GM23338 (cell line): ENCODE measurements at regions not wholly inside any gene's neighbourhood (a gene's known extent, or its start where the extent isn't known, plus 50 kb on each side); places are given as distances from the start of the nearest gene placed in this dataset.

Source experiments
- ATAC-seq: fragments of 200-7000 bp; cut with Tn5 transposase; 3 replicates; pipeline ENCODE4 v1.9.1; 2020
- DNase-seq: peaks from one replicate; pipeline ENCODE4 v3.0.0-alpha.2; 2015; ENCODE audit warnings: low spot score
- H2AFZ ChIP-seq: fragments of 200-600 bp; sonication (generic); 2 replicates; pipeline ENCODE4 v1.8.0; 2016; ENCODE audit warnings: antibody characterized with exemption, mild to moderate bottlenecking, moderate library complexity
- H3F3A ChIP-seq: fragments of 200-600 bp; sonication (generic); replicated peaks from 2 replicates; pipeline ENCODE4 v1.8.0; 2017; ENCODE audit warnings: antibody characterized with exemption, mixed run types, low read depth
- H3K27ac ChIP-seq: fragments of 200-600 bp; sonication (generic); 2 replicates; pipeline ENCODE4 v1.6.1; 2016; ENCODE audit warnings: low read depth
- H3K27me3 ChIP-seq: fragments of 200-600 bp; sonication (generic); 2 replicates; pipeline ENCODE4 v1.8.0; 2016; ENCODE audit warnings: mild to moderate bottlenecking, mixed run types, moderate library complexity; ENCODE audit not compliant: insufficient read depth
- H3K36me3 ChIP-seq: fragments of 200-600 bp; sonication (generic); 2 replicates; pipeline ENCODE4 v1.8.0; 2016; ENCODE audit warnings: mild to moderate bottlenecking; ENCODE audit not compliant: insufficient read depth
- H3K4me1 ChIP-seq: fragments of 200-600 bp; sonication (generic); 2 replicates; pipeline ENCODE4 v1.8.0; 2016; ENCODE audit warnings: mild to moderate bottlenecking, moderate library complexity; ENCODE audit not compliant: insufficient read depth
- H3K4me2 ChIP-seq: fragments of 200-600 bp; sonication (generic); 2 replicates; pipeline ENCODE4 v1.7.1; 2017; ENCODE audit warnings: mixed run types
- H3K4me3 ChIP-seq: fragments of 200-600 bp; sonication (generic); 2 replicates; pipeline ENCODE4 v1.6.1; 2016; ENCODE audit warnings: mixed run types
- H3K79me2 ChIP-seq: fragments of 200-600 bp; sonication (generic); replicated peaks from 2 replicates; pipeline ENCODE4 v1.8.0; 2017; ENCODE audit warnings: mild to moderate bottlenecking; ENCODE audit not compliant: insufficient read depth
- H3K9me2 ChIP-seq: fragments of 200-600 bp; sonication (generic); 2 replicates; pipeline ENCODE4 v1.8.0; 2017; ENCODE audit not compliant: insufficient read depth
- H4K20me1 ChIP-seq: fragments of 200-600 bp; sonication (generic); replicated peaks from 2 replicates; pipeline ENCODE4 v1.8.0; 2017; ENCODE audit warnings: mild to moderate bottlenecking; ENCODE audit not compliant: insufficient read depth
- H3K27ac Mint-ChIP-seq: 2 replicates; pipeline ENCODE4 v1.8.0; 2020; ENCODE audit warnings: inconsistent platforms, mild to moderate bottlenecking, moderate library complexity, mixed read lengths
- H3K27me3 Mint-ChIP-seq: 3 replicates; pipeline ENCODE4 v1.8.0; 2022; ENCODE audit warnings: low read depth, mild to moderate bottlenecking, moderate library complexity, mixed read lengths, inconsistent platforms; ENCODE audit not compliant: insufficient read depth, poor library complexity
- H3K36me3 Mint-ChIP-seq: 3 replicates; pipeline ENCODE4 v1.8.0; 2021; ENCODE audit warnings: low read depth, mild to moderate bottlenecking, inconsistent platforms, moderate library complexity, mixed read lengths
- H3K4me1 Mint-ChIP-seq: 3 replicates; pipeline ENCODE4 v1.8.0; 2020; ENCODE audit warnings: mild to moderate bottlenecking, inconsistent platforms, mixed read lengths
- H3K4me3 Mint-ChIP-seq: 3 replicates; pipeline ENCODE4 v1.8.0; 2021; ENCODE audit warnings: moderate library complexity, mild to moderate bottlenecking, inconsistent platforms, mixed read lengths
- H3K9me3 Mint-ChIP-seq: 3 replicates; pipeline ENCODE4 v1.8.0; 2020; ENCODE audit warnings: moderate library complexity, mild to moderate bottlenecking, inconsistent platforms, mixed read lengths
- JUNB ChIP-seq: IDR thresholded peaks from one replicate; pipeline ENCODE4 v1.6.1; 2016; ENCODE audit warnings: antibody characterized with exemption; ENCODE audit not compliant: unreplicated experiment
- POLR2AphosphoS5 ChIP-seq: IDR thresholded peaks from 2 replicates; pipeline ENCODE4 v1.6.1; 2016; ENCODE audit warnings: antibody characterized with exemption, low read depth
- STAT1 ChIP-seq: IDR thresholded peaks from one replicate; pipeline ENCODE4 v1.6.1; 2016; ENCODE audit warnings: antibody characterized with exemption; ENCODE audit not compliant: unreplicated experiment
- ZNF331 ChIP-seq: fragments of 250-450 bp; sonication (Bioruptor Pico); IDR thresholded peaks from 2 replicates; pipeline ENCODE4 v1.5.0; 2020; ENCODE audit warnings: low read depth, mild to moderate bottlenecking, moderate library complexity
- TF ChIP-seq, protein P1 (sequence below): fragments of 250-450 bp; sonication (Bioruptor Pico); IDR thresholded peaks from 2 replicates; pipeline ENCODE4 v1.5.0; 2020; ENCODE audit warnings: mild to moderate bottlenecking, moderate library complexity
- TF ChIP-seq, protein P2 (sequence below): IDR thresholded peaks from one replicate; pipeline ENCODE4 v1.6.1; 2018; ENCODE audit warnings: antibody characterized with exemption; ENCODE audit not compliant: unreplicated experiment

DNA sequence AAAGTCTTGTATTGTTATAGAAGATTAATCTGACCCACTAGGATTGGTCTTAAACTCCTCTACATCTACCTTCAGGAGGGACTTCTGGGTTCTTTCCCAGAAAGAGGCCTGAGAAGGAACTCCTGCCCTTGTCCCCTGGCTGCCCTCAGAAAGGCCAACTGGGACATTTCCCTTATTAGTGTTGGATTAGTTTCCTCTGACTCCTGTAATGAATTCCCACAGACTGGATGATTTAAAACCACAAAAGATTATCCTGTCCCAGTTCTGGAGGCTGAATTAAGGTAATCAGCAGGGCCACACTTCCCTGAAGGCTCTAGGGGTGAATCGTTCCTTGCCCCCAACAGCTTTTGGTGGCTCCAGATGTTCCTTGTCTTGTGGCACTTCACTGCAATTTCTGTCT lies 102.8 kb upstream of the NMNAT3 start (continued):
- TF ChIP-seq, protein P1, sequence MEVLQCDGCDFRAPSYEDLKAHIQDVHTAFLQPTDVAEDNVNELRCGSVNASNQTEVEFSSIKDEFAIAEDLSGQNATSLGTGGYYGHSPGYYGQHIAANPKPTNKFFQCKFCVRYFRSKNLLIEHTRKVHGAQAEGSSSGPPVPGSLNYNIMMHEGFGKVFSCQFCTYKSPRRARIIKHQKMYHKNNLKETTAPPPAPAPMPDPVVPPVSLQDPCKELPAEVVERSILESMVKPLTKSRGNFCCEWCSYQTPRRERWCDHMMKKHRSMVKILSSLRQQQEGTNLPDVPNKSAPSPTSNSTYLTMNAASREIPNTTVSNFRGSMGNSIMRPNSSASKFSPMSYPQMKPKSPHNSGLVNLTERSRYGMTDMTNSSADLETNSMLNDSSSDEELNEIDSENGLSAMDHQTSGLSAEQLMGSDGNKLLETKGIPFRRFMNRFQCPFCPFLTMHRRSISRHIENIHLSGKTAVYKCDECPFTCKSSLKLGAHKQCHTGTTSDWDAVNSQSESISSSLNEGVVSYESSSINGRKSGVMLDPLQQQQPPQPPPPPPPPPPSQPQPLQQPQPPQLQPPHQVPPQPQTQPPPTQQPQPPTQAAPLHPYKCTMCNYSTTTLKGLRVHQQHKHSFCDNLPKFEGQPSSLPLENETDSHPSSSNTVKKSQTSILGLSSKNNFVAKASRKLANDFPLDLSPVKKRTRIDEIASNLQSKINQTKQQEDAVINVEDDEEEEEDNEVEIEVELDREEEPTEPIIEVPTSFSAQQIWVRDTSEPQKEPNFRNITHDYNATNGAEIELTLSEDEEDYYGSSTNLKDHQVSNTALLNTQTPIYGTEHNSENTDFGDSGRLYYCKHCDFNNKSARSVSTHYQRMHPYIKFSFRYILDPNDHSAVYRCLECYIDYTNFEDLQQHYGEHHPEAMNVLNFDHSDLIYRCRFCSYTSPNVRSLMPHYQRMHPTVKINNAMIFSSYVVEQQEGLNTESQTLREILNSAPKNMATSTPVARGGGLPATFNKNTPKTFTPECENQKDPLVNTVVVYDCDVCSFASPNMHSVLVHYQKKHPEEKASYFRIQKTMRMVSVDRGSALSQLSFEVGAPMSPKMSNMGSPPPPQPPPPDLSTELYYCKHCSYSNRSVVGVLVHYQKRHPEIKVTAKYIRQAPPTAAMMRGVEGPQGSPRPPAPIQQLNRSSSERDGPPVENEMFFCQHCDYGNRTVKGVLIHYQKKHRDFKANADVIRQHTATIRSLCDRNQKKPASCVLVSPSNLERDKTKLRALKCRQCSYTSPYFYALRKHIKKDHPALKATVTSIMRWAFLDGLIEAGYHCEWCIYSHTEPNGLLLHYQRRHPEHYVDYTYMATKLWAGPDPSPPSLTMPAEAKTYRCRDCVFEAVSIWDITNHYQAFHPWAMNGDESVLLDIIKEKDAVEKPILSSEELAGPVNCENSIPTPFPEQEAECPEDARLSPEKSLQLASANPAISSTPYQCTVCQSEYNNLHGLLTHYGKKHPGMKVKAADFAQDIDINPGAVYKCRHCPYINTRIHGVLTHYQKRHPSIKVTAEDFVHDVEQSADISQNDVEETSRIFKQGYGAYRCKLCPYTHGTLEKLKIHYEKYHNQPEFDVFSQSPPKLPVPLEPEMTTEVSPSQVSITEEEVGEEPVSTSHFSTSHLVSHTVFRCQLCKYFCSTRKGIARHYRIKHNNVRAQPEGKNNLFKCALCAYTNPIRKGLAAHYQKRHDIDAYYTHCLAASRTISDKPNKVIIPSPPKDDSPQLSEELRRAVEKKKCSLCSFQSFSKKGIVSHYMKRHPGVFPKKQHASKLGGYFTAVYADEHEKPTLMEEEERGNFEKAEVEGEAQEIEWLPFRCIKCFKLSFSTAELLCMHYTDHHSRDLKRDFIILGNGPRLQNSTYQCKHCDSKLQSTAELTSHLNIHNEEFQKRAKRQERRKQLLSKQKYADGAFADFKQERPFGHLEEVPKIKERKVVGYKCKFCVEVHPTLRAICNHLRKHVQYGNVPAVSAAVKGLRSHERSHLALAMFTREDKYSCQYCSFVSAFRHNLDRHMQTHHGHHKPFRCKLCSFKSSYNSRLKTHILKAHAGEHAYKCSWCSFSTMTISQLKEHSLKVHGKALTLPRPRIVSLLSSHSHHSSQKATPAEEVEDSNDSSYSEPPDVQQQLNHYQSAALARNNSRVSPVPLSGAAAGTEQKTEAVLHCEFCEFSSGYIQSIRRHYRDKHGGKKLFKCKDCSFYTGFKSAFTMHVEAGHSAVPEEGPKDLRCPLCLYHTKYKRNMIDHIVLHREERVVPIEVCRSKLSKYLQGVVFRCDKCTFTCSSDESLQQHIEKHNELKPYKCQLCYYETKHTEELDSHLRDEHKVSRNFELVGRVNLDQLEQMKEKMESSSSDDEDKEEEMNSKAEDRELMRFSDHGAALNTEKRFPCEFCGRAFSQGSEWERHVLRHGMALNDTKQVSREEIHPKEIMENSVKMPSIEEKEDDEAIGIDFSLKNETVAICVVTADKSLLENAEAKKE (CRISPR knock-in tag) = no peak
- TF ChIP-seq POLR2AphosphoS5 (no peak), STAT1 (no peak), JUNB (no peak)

DNA sequence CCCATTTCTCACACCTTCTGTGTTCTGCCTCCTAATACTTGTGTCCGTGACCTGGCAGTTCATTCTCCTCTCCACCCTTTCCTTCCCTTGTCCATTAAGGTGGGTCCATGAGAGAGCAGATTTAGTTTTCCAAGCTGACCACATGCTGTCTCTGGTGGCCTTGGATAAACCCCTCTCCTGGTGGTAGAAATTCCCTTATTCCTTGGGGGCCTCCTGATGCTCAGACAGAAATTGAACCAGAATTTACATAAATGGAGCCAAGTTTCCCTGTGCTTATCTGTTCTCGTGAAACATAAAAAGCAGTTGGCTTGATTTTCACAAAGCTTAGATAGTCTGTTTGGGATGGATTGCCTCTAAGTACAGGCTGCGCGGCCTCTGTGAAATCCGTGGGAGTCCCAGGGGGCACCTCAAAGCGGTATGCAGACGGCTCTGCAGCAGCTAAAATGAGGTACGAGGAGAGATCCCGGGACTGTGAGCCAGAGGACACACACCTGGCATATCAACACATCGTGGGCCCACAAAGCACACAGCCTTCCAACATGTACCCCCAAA lies 101.0 kb upstream of the NMNAT3 start:
- H3K4me3 Mint-ChIP-seq = no peak overlapping the region
- no peak for TF ChIP-seq STAT1
- TF ChIP-seq ZNF331 (CRISPR knock-in tag) = no peak
- TF ChIP-seq, protein P1 (CRISPR knock-in tag) = no peak
- TF ChIP-seq, protein P2, sequence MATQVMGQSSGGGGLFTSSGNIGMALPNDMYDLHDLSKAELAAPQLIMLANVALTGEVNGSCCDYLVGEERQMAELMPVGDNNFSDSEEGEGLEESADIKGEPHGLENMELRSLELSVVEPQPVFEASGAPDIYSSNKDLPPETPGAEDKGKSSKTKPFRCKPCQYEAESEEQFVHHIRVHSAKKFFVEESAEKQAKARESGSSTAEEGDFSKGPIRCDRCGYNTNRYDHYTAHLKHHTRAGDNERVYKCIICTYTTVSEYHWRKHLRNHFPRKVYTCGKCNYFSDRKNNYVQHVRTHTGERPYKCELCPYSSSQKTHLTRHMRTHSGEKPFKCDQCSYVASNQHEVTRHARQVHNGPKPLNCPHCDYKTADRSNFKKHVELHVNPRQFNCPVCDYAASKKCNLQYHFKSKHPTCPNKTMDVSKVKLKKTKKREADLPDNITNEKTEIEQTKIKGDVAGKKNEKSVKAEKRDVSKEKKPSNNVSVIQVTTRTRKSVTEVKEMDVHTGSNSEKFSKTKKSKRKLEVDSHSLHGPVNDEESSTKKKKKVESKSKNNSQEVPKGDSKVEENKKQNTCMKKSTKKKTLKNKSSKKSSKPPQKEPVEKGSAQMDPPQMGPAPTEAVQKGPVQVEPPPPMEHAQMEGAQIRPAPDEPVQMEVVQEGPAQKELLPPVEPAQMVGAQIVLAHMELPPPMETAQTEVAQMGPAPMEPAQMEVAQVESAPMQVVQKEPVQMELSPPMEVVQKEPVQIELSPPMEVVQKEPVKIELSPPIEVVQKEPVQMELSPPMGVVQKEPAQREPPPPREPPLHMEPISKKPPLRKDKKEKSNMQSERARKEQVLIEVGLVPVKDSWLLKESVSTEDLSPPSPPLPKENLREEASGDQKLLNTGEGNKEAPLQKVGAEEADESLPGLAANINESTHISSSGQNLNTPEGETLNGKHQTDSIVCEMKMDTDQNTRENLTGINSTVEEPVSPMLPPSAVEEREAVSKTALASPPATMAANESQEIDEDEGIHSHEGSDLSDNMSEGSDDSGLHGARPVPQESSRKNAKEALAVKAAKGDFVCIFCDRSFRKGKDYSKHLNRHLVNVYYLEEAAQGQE = no peak

More for the DNA sequence above, 101.0 kb upstream of the NMNAT3 start:
- H3K36me3 ChIP-seq = no peaks in the 10 kb centered on the region
- H3K4me3 ChIP-seq = no peak overlapping the region
- no peaks in the 10 kb centered on the region for H3K27me3 ChIP-seq
- no peaks in the 10 kb centered on the region for H3K79me2 ChIP-seq
- H3K9me2 ChIP-seq = no peaks in the 10 kb centered on the region
- no peak overlapping the region for H2AFZ ChIP-seq
- ATAC-seq (no peak), DNase-seq (no peak)
- no peak overlapping the region for H3K27ac ChIP-seq
- no peaks in the 10 kb centered on the region for H3K4me1 ChIP-seq
- Mint-ChIP-seq H3K27ac (no peak overlapping the region), H3K4me1 (peaks cover 13% of the 10 kb centered on the region), H3K36me3 (no peaks in the 10 kb centered on the region), H3K9me3 (no peaks in the 10 kb centered on the region), H3K27me3 (no peaks in the 10 kb centered on the region)
- H4K20me1 ChIP-seq = no peaks in the 10 kb centered on the region
- no peak overlapping the region for H3K4me2 ChIP-seq
- no peaks in the 10 kb centered on the region for H3F3A ChIP-seq
